ENCODE measurements at regions not wholly inside any gene's neighbourhood (a gene's known extent, or its start where the extent isn't known, plus 50 kb on each side); places are given as distances from the start of the nearest gene placed in this dataset.
"Not testable (repeated sequence)": the region's sequence is repeated elsewhere in the genome, so short reads cannot be mapped to it uniquely, and the experiment has no call there.

GRCh38 chr10:36489181-36489580 lies 636.2 kb upstream of the ANKRD30A start:
- DNase-seq, result no peak

GRCh38 chr10:36488579-36488978 lies 636.8 kb upstream of the ANKRD30A start:
- DNase-seq, result no peak

- no peak for DNase-seq
These were observed 646.3 kb upstream of the ANKRD30A start for GRCh38 chr10:36479073-36479472.

- no peak for DNase-seq
These were observed 649.0 kb upstream of the ANKRD30A start for GRCh38 chr10:36476399-36476798.

- DNase-seq, result no peak
These were observed 649.7 kb upstream of the ANKRD30A start for GRCh38 chr10:36475746-36476145.

- no peak for DNase-seq
These were observed 650.9 kb upstream of the ANKRD30A start for GRCh38 chr10:36474456-36474855.

GRCh38 chr10:36473122-36473521 lies 652.3 kb upstream of the ANKRD30A start:
- no peak for DNase-seq

- DNase-seq, result no peak
These were observed 655.8 kb upstream of the ANKRD30A start for GRCh38 chr10:36469585-36469984.

GRCh38 chr10:36468620-36469019 lies 656.8 kb upstream of the ANKRD30A start:
- no peak for DNase-seq

GRCh38 chr10:36465604-36466379 lies 659.6 kb upstream of the ANKRD30A start:
- DNase-seq, result no peak

GRCh38 chr10:36464291-36464690 lies 661.1 kb upstream of the ANKRD30A start:
- DNase-seq, result no peak

- no peak for DNase-seq
These were observed 662.0 kb upstream of the ANKRD30A start for GRCh38 chr10:36463390-36463789.

- no peak for DNase-seq
These were observed 663.2 kb upstream of the ANKRD30A start for GRCh38 chr10:36462194-36462593.

GRCh38 chr10:36458437-36458836 lies 667.0 kb upstream of the ANKRD30A start:
- DNase-seq, result not testable (repeated sequence)

GRCh38 chr10:36457751-36458150 lies 667.6 kb upstream of the ANKRD30A start:
- DNase-seq, result no peak

GRCh38 chr10:36455526-36456133 lies 669.8 kb upstream of the ANKRD30A start:
- DNase-seq, result no peak

- no peak for DNase-seq
These were observed 672.5 kb upstream of the ANKRD30A start for GRCh38 chr10:36452851-36453250.

GRCh38 chr10:36451391-36451970 lies 673.9 kb upstream of the ANKRD30A start:
- DNase-seq, result no peak

GRCh38 chr10:36450380-36450779 lies 675.0 kb upstream of the ANKRD30A start:
- no peak for DNase-seq

GRCh38 chr10:36448760-36449691 lies 676.4 kb upstream of the ANKRD30A start:
- DNase-seq, result no peak

- DNase-seq, result no peak
These were observed 678.5 kb upstream of the ANKRD30A start for GRCh38 chr10:36446881-36447280.

- DNase-seq, result no peak
These were observed 682.2 kb upstream of the ANKRD30A start for GRCh38 chr10:36443233-36443632.

- no peak for DNase-seq
These were observed 683.8 kb upstream of the ANKRD30A start for GRCh38 chr10:36441557-36441956.
